NB4 (cell line): ENCODE measurements at regions not wholly inside any gene's neighbourhood (a gene's known extent, or its start where the extent isn't known, plus 50 kb on each side); places are given as distances from the start of the nearest gene placed in this dataset.

ENCODE experiments used
- POLR2A ChIP-seq: IDR thresholded peaks from 2 replicates; pipeline ENCODE4 v1.6.1; 2011; ENCODE audit warnings: mild to moderate bottlenecking; ENCODE audit not compliant: insufficient read length; ENCODE audit errors: extremely low read depth
- TF ChIP-seq, protein P1 (sequence below): IDR thresholded peaks from one replicate; pipeline ENCODE4 v1.5.1; 2012; ENCODE audit warnings: low read depth, low read length

DNA sequence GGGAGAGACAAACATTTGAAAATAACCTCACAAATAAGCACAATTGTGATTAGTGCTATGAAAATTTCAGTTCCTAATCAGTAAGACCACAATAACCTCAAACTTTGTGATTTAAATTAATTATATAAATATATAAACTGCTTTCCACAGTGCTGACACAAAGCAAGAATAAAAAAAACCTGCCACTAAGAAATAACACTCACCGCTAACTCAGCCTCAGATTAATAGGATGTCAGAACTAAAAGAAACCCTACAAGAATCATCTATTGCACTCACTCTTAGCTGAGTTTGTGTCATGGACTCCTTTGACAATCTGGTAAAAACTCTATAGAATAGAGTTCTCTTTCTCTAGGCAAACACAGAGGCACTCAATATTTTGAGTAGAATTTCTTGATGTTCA, 68.4 kb downstream of the SLC41A2 start:
- TF ChIP-seq, protein P1, sequence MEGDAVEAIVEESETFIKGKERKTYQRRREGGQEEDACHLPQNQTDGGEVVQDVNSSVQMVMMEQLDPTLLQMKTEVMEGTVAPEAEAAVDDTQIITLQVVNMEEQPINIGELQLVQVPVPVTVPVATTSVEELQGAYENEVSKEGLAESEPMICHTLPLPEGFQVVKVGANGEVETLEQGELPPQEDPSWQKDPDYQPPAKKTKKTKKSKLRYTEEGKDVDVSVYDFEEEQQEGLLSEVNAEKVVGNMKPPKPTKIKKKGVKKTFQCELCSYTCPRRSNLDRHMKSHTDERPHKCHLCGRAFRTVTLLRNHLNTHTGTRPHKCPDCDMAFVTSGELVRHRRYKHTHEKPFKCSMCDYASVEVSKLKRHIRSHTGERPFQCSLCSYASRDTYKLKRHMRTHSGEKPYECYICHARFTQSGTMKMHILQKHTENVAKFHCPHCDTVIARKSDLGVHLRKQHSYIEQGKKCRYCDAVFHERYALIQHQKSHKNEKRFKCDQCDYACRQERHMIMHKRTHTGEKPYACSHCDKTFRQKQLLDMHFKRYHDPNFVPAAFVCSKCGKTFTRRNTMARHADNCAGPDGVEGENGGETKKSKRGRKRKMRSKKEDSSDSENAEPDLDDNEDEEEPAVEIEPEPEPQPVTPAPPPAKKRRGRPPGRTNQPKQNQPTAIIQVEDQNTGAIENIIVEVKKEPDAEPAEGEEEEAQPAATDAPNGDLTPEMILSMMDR, result no peak
- TF ChIP-seq POLR2A, result no peak
